Adrenal gland (tissue), 9 donors: ENCODE measurements at regions not wholly inside any gene's neighbourhood (a gene's known extent, or its start where the extent isn't known, plus 50 kb on each side); places are given as distances from the start of the nearest gene placed in this dataset.

ENCODE experiments used
- DNase-seq, 7 donors: peaks; one replicate each; pipeline ENCODE4 v3.0.0-alpha.2; 2019 to 2020
- H3K27ac ChIP-seq, 5 donors: fragments of 200-600 bp; sonication (generic) in 4 of 5; 1 replicate in 3 of 5; 2 replicates in 2 of 5; pipeline versions ENCODE4 v1.5.1 to v1.8.0; 2016 to 2020; ENCODE audit warnings: mild to moderate bottlenecking in 1 of 5
- H3K27me3 ChIP-seq: fragments of 200-600 bp; 2 replicates; pipeline ENCODE4 v1.8.0; 2021
- H3K36me3 ChIP-seq, 2 donors: fragments of 200-600 bp; replicated peaks in 1 of 2; 1 replicate in 1 of 2; 2 replicates in 1 of 2; pipeline versions ENCODE4 v1.5.1 to v1.8.0; 2018 to 2022
- H3K4me1 ChIP-seq, 2 donors: fragments of 200-600 bp; replicated peaks in 1 of 2; 1 replicate in 1 of 2; 2 replicates in 1 of 2; pipeline versions ENCODE4 v1.5.1 to v1.8.0; 2018 to 2021
- H3K4me3 ChIP-seq, 4 donors: fragments of 200-600 bp; sonication (generic) in 3 of 4; one replicate each; pipeline ENCODE4 v1.5.1; 2016 to 2018
- H3K9me3 ChIP-seq, 3 donors: fragments of 200-600 bp; sonication (generic) in 1 of 3; replicated peaks in 1 of 3; 1 replicate in 2 of 3; 2 replicates in 1 of 3; pipeline versions ENCODE4 v1.5.1 to v1.8.0; 2016 to 2021
- POLR2A ChIP-seq, 2 donors: fragments of 450-650 bp; IDR thresholded peaks; one replicate each; pipeline ENCODE4 v1.6.1; 2017; ENCODE audit warnings: antibody characterized with exemption in 2 of 2, mild to moderate bottlenecking in 2 of 2, moderate library complexity in 1 of 2
- WGBS, 4 donors: extraction: QIAGEN DNeasy Blood & Tissue Kit in 2 of 4; methylation state at CpG; one replicate each; pipeline versions ENCODE4 v1.1.5 to v1.1.7; 2013 to 2017; 5-methylcytosine and 5-hydroxymethylcytosine counted together
- intact Hi-C, 2 donors: fragments of 100-400 bp; cut with DNase I; formaldehyde crosslinking; loops; one replicate each; pipeline versions ENCODE4 v1.14.1 to v1.15.0; 2022 to 2023
- TF ChIP-seq, protein P1 (sequence below), 6 experiments: fragments of 450-650 bp in 4 of 6; fragments of 200-600 bp in 2 of 6; sonication (generic) in 1 of 6; IDR thresholded peaks; 1 replicate in 5 of 6; 2 replicates in 1 of 6; pipeline versions ENCODE4 v1.5.1 to v1.8.0; 2016 to 2021; ENCODE audit warnings: antibody characterized with exemption in 6 of 6, mild to moderate bottlenecking in 2 of 6, moderate library complexity in 1 of 6
- donor health status: healthy with polysubstance abuse.
- donor health status: Bipolar disorder and iron deficiency.
- donor health status: DM: yes; HTN: yes; CAD: no.
- donor health status: DM: no; HTN: no; CAD: no.
- donor health status: DM: no; HTN: no; CAD: no.

DNA sequence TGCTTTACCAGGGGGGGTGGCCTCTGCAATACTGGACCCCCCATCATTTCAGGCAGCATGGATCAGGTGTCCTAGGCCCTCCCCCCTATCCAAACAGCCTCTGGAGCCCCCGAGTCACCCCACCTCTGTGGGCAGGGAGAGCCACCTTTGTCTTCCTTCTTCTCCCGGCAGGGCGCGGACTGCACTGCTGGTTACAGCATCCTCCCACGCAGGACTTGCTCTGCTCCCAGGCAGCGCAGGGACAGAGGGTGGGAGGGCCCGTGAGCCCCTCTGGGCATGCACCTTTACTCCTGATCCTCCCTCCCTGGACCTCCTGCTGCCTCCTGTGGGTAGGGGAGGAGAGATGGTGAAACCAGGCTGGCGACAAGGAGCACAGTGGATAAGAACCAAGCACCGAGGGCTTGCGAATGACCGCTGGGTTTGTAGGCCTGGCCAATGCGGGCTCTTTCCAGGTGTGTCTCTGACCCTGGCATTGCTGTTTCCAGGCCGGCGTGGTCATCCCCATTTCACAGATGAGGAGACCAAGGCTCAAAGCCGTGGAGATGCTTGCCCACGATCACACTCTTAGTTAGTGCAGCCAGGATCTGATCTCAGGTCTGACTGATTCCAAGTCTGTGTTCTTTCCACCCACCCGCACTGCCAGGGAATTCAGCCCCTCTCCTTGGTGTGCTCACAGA lies 73.6 kb upstream of the TARDBP start:
- H3K36me3 ChIP-seq: no peaks in the 10 kb centered on the region
- H3K9me3 ChIP-seq: no peaks in the 10 kb centered on the region
- intact Hi-C loops: no loop called here
- H3K4me1 ChIP-seq: peaks cover 0 to 7% of the 10 kb centered on the region in 2 donors
- H3K27ac ChIP-seq: no peak overlapping the region
- no peak for DNase-seq
- WGBS, 4 donors: 85 to 91% (median 88%) methylated on average over 14 to 17 of the region's 17 CpGs; no CpG with 5 or more reads in 1 of the 4 donors
- TF ChIP-seq, protein P1, sequence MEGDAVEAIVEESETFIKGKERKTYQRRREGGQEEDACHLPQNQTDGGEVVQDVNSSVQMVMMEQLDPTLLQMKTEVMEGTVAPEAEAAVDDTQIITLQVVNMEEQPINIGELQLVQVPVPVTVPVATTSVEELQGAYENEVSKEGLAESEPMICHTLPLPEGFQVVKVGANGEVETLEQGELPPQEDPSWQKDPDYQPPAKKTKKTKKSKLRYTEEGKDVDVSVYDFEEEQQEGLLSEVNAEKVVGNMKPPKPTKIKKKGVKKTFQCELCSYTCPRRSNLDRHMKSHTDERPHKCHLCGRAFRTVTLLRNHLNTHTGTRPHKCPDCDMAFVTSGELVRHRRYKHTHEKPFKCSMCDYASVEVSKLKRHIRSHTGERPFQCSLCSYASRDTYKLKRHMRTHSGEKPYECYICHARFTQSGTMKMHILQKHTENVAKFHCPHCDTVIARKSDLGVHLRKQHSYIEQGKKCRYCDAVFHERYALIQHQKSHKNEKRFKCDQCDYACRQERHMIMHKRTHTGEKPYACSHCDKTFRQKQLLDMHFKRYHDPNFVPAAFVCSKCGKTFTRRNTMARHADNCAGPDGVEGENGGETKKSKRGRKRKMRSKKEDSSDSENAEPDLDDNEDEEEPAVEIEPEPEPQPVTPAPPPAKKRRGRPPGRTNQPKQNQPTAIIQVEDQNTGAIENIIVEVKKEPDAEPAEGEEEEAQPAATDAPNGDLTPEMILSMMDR (IDR thresholded peaks at IDR 0.05): no peak
- TF ChIP-seq POLR2A (IDR thresholded peaks at IDR 0.05): no peak
- no peak overlapping the region for H3K4me3 ChIP-seq
- no peaks in the 10 kb centered on the region for H3K27me3 ChIP-seq

DNA sequence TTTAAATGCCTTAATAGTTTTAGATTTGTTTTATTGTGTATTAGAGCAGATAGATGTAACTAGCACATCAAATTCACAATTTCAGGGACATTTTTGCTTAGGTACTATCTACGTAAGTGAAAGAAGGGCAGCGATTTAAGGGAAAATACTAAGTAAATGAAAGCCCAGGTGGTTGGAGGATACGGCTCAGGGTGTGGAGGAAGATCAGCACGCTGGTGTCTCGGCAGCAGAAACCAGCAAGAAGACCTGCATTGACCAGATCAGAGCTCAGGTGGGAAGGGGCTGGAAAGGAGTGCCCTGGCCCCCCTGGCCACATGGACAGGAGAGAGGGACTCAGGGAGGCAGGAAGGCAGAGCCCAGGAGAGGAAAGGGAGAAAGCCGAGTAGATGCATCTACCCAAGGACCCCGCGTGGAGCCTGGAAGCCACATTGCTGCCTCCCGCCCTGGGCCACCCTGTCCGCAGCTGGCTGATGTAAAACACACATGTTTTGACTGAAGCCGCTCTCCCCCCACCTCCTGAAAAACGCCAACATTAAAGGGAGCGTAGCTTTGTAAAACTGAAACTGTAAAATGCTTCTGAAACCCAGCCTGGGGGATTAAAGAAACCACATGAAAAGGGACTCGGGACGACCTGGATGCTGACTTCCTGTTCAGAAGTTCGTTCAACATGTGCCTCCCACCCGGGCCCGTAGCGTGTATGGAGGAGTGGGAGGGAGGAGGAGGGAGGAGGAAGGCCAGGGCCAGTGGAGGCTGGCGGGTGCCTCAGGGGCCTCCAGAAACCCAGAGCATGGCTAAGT lies 72.6 kb upstream of the TARDBP start:
- H3K4me1 ChIP-seq: peaks cover 0 to 15% of the 10 kb centered on the region in 2 donors
- 56 to 63% (median 62%) methylated on average over 19 to 20 of the region's 20 CpGs for WGBS, 4 donors
- no peak overlapping the region for H3K4me3 ChIP-seq
- TF ChIP-seq, protein P1 (IDR thresholded peaks at IDR 0.05): no peak
- no peak for TF ChIP-seq POLR2A (IDR thresholded peaks at IDR 0.05)
- no peak overlapping the region for H3K27ac ChIP-seq
- no peak for DNase-seq
- no peaks in the 10 kb centered on the region for H3K9me3 ChIP-seq
- intact Hi-C loops: loop anchor here in 1 of 2 donors (10.0 kb wide), 1 partner anchor 435 kb away; no protein-coding TSS in a partner anchor
- H3K27me3 ChIP-seq: no peaks in the 10 kb centered on the region
- no peaks in the 10 kb centered on the region for H3K36me3 ChIP-seq

DNA sequence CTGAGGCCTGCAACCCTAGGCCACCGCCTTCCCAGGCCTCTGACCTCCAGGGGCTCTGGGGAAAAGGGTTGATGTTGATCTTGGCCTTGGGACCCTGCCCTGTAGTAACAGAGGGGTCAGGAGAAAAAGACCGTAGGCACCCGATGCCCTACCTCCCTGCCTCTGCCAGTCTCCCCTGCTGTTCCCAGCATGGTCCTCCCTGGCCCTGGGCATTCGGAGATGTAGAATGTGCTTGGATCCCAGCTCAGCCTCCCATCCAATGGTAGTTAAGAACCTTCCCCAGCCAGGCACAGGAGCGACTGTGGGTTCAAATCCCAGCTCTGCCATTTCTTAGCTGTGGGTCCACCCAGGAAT lies 72.0 kb upstream of the TARDBP start:
- Histone ChIP-seq H3K4me3 (no peak overlapping the region), H3K27ac (no peak overlapping the region), H3K36me3 (no peaks in the 10 kb centered on the region), H3K4me1 (peaks cover 0 to 15% of the 10 kb centered on the region in 2 donors), H3K27me3 (no peaks in the 10 kb centered on the region), H3K9me3 (no peaks in the 10 kb centered on the region)
- no peak for DNase-seq
- no peak for TF ChIP-seq POLR2A (IDR thresholded peaks at IDR 0.05)
- TF ChIP-seq, protein P1 (IDR thresholded peaks at IDR 0.05): no peak
- WGBS, 4 donors: 83 to 95% (median 91%) methylated on average over 3 to 5 of the region's 5 CpGs
- intact Hi-C loops: loop anchor here in 1 of 2 donors (10.0 kb wide), 1 partner anchor 436 kb away; no protein-coding TSS in a partner anchor

DNA sequence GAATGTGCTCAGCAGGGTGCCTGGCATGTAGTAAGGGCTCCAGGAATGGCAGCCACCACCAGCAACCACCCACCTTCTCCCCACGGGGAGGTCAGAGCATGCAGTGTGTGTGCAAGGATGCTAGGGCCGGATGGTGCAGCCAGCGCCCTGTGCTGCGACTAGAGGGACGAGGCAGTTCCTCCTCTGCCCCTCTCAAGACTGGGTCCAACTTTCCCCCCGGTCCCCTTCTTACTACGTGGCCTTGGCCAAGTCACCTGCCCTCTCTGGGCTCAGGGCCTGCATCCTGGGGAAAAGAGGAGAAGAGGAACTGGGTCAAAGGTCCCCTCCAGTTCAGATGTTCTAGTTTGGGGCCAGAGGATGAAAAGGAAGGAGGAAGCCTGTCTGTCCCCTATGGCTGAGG lies 71.6 kb upstream of the TARDBP start:
- intact Hi-C loops: loop anchor here in 1 of 2 donors (10.0 kb wide), 1 partner anchor 436 kb away; no protein-coding TSS in a partner anchor
- no peak for DNase-seq
- Histone ChIP-seq H3K4me3 (no peak overlapping the region), H3K36me3 (no peaks in the 10 kb centered on the region), H3K9me3 (no peaks in the 10 kb centered on the region), H3K27ac (no peak overlapping the region), H3K4me1 (peaks cover 0 to 15% of the 10 kb centered on the region in 2 donors), H3K27me3 (no peaks in the 10 kb centered on the region)
- 80 to 89% (median 83%) methylated on average over 1 to 7 of the region's 7 CpGs for WGBS, 4 donors
- no peak for TF ChIP-seq POLR2A (IDR thresholded peaks at IDR 0.05)
- TF ChIP-seq, protein P1 (IDR thresholded peaks at IDR 0.05): no peak
